ENCODE measurements at regions not wholly inside any gene's neighbourhood (a gene's known extent, or its start where the extent isn't known, plus 50 kb on each side); places are given as distances from the start of the nearest gene placed in this dataset.

GRCh38 chrX:39507617-39508299 is 590.0 kb downstream of the BCOR start:
- Histone ChIP-seq H3K27ac (peak overlapping the region in 2 of 10 donors; percentile 5 to 30), H3K4me3 (no peak overlapping the region), H3K4me1 (peaks cover 0 to 3% (median 0%) of the 10 kb centered on the region in 9 donors)

GRCh38 chrX:39508300-39508692 is 589.5 kb downstream of the BCOR start:
- H3K27ac ChIP-seq, result no peak overlapping the region
- no peaks in the 10 kb centered on the region for H3K27me3 ChIP-seq
- ATAC-seq, result no peak
- H3K36me3 ChIP-seq, result no peaks in the 10 kb centered on the region
- no peak for DNase-seq
- peaks cover 0 to 3% (median 0%) of the 10 kb centered on the region in 9 donors for H3K4me1 ChIP-seq
- WGBS, 2 donors, result 91 to 95% methylated on average over 3 to 4 of the region's 4 CpGs
- peaks cover 0 to 25% (median 6%) of the 10 kb centered on the region in 11 donors for H3K9me3 ChIP-seq
- no peak overlapping the region for H3K4me3 ChIP-seq
- intact Hi-C loops (cut with DNase I), result no loop called here
- TF ChIP-seq, protein P1, sequence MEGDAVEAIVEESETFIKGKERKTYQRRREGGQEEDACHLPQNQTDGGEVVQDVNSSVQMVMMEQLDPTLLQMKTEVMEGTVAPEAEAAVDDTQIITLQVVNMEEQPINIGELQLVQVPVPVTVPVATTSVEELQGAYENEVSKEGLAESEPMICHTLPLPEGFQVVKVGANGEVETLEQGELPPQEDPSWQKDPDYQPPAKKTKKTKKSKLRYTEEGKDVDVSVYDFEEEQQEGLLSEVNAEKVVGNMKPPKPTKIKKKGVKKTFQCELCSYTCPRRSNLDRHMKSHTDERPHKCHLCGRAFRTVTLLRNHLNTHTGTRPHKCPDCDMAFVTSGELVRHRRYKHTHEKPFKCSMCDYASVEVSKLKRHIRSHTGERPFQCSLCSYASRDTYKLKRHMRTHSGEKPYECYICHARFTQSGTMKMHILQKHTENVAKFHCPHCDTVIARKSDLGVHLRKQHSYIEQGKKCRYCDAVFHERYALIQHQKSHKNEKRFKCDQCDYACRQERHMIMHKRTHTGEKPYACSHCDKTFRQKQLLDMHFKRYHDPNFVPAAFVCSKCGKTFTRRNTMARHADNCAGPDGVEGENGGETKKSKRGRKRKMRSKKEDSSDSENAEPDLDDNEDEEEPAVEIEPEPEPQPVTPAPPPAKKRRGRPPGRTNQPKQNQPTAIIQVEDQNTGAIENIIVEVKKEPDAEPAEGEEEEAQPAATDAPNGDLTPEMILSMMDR (IDR thresholded peaks at IDR 0.05), result no peak

More at GRCh38 chrX:39507617-39508299, 590.0 kb downstream of the BCOR start:
- Histone ChIP-seq H3K9me3 (peaks cover 0 to 25% (median 6%) of the 10 kb centered on the region in 11 donors), H3K27me3 (no peaks in the 10 kb centered on the region), H3K36me3 (no peaks in the 10 kb centered on the region)
- DNase-seq, result peak in 1 of 2 donors; percentile 11
- WGBS, 2 donors, result 68 to 70% methylated on average over 4 of the region's 4 CpGs
- intact Hi-C loops (cut with DNase I), result no loop called here
- ATAC-seq, result peak in 5 of 8 donors; percentile 48 to 85 (median 63)
- TF ChIP-seq, protein P1 (IDR thresholded peaks at IDR 0.05), result no peak

DNA sequence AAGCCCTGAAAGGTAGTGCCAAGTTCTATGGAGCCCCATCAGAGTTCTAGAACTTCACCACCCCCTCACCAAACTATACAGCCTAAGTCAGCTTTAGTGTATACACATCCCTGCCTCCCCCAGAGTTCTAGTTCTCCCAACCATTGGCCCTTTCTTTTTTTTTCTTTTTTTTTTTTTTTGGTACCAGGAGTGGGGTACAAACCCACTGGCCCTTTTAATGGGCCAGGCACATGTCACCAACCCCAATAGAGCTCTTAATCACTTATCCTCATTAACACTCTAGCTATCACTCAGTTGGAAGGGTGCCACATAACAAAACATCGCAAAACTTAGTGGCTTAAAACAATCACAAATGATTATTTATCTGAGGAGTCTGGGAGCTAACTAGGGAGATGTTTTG is 588.6 kb downstream of the BCOR start:
- TF ChIP-seq, protein P1 (IDR thresholded peaks at IDR 0.05), result no peak
- H3K27me3 ChIP-seq, result no peaks in the 10 kb centered on the region
- intact Hi-C loops (cut with DNase I), result no loop called here
- no peak overlapping the region for H3K4me3 ChIP-seq
- H3K4me1 ChIP-seq, result peaks cover 0 to 3% (median 0%) of the 10 kb centered on the region in 9 donors
- ATAC-seq (no peak), DNase-seq (no peak)
- 29 to 72% methylated on average over 1 of the region's 1 CpG for WGBS, 2 donors
- H3K9me3 ChIP-seq, result peaks cover 0 to 25% (median 6%) of the 10 kb centered on the region in 11 donors
- no peaks in the 10 kb centered on the region for H3K36me3 ChIP-seq
- H3K27ac ChIP-seq, result no peak overlapping the region

DNA sequence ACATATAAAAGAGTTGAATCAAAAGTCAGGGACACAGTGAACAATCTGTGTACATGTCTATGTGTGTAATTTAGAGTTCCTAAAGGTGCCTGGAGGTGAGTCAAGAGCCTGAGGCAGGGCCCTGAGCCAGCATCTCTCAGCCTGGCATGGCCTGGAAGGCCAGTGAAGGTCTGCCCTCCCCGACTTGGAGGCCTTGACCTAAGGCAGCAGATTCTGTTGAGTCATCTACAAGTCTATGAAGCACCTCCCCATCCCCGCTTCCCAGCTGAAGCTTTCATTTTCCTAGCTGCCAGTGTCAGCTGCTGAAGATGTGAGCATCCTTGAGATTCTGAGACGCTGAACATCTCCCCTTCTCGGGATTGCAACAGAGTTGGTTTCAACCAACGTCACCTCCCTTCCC is 583.9 kb downstream of the BCOR start:
- Histone ChIP-seq H3K4me1 (peaks cover 0 to 10% (median 0%) of the 10 kb centered on the region in 9 donors), H3K36me3 (no peaks in the 10 kb centered on the region), H3K27me3 (peaks cover 0 to 41% (median 0%) of the 10 kb centered on the region in 7 donors), H3K27ac (no peak overlapping the region), H3K4me3 (no peak overlapping the region), H3K9me3 (peaks cover 0 to 17% (median 6%) of the 10 kb centered on the region in 11 donors)
- DNase-seq (no peak), ATAC-seq (peak in 1 of 8 donors; percentile 19)
- intact Hi-C loops (cut with DNase I), result no loop called here
- TF ChIP-seq, protein P1 (IDR thresholded peaks at IDR 0.05), result no peak
- WGBS, 2 donors, result 75 to 79% methylated on average over 5 of the region's 5 CpGs

All from heart right ventricle (tissue), 16 donors.